ENCODE measurements at regions not wholly inside any gene's neighbourhood (a gene's known extent, or its start where the extent isn't known, plus 50 kb on each side); places are given as distances from the start of the nearest gene placed in this dataset.

GRCh38 chr4:110250023-110250387 is 51.6 kb upstream of the ELOVL6 start:
- no peaks in the 10 kb centered on the region for H3K36me3 Mint-ChIP-seq (ENCODE audit: low read depth)
- no peak for ATAC-seq
- H3K27ac Mint-ChIP-seq, result no peak overlapping the region

GRCh38 chr4:110248831-110249253 is 50.4 kb upstream of the ELOVL6 start:
- H3K9me3 ChIP-seq (ENCODE audit: control insufficient read depth, low read length, poor library complexity, severe bottlenecking), result no peaks in the 10 kb centered on the region
- no peak overlapping the region for H3K27ac Mint-ChIP-seq
- H3K4me1 Mint-ChIP-seq, result no peaks in the 10 kb centered on the region
- peaks cover 18% of the 10 kb centered on the region for H3K27me3 Mint-ChIP-seq
- H3K4me3 Mint-ChIP-seq, result no peak overlapping the region
- DNase-seq, result no peak
- no peak for ATAC-seq
- H3K36me3 Mint-ChIP-seq (ENCODE audit: low read depth), result no peaks in the 10 kb centered on the region

More at GRCh38 chr4:110250023-110250387, 51.6 kb upstream of the ELOVL6 start:
- Mint-ChIP-seq H3K4me1 (no peaks in the 10 kb centered on the region), H3K4me3 (no peak overlapping the region), H3K27me3 (peaks cover 17% of the 10 kb centered on the region)
- no peaks in the 10 kb centered on the region for H3K9me3 ChIP-seq (ENCODE audit: control insufficient read depth, low read length, poor library complexity, severe bottlenecking)
- DNase-seq, result no peak
